K562 (cell line): ENCODE measurements at regions not wholly inside any gene's neighbourhood (a gene's known extent, or its start where the extent isn't known, plus 50 kb on each side); places are given as distances from the start of the nearest gene placed in this dataset.
A peak's percentile ranks its signal among the peaks of the same experiment; 100 is the strongest.

Source experiments
- ATAC-seq: fragments of 200-7000 bp; cut with Tn5 transposase; 3 replicates; pipeline ENCODE4 v1.9.1; 2020; ENCODE audit warnings: moderate library complexity
- BruUV-seq: library from RNA; stranded (reverse); fragments of 400-500 nt; replicated peaks from 2 replicates; lab custom pipeline; 2021; lab: Mats Ljungman, UMichigan
- CTCF ChIA-PET: fragments of 300-600 bp; formaldehyde crosslinking; extraction: SDS; loops from one replicate; lab custom pipeline; 2021; ENCODE audit warnings: low intra/inter-chr PET ratio; lab: Yijun Ruan, JAX
- POLR2A ChIA-PET: fragments of 300-600, 350-650 bp; sonication (Branson Sonifier 250); formaldehyde crosslinking; extraction: SDS; loops from one replicate; lab custom pipeline; 2021; ENCODE audit warnings: antibody characterized with exemption, inconsistent platforms; lab: Yijun Ruan, JAX
- DNase-seq, 4 experiments: peaks; one replicate each; pipeline versions ENCODE4 v3.0.0 to v3.0.0-alpha.2; 2011 to 2018; ENCODE audit warnings: low spot score in 3 of 4, mixed read lengths in 3 of 4; ENCODE audit errors: extremely low read depth in 1 of 4
- FAIRE-seq: peaks from 2 replicates; lab custom pipeline; 2011; peaks lifted over from hg19 to GRCh38; lab: Jason Lieb, UNC
- H2AFZ ChIP-seq: 2 replicates; pipeline ENCODE4 v1.6.0; 2011; ENCODE audit warnings: low read depth, low read length, control low read depth, inconsistent platforms
- H3K27ac ChIP-seq: fragments of 200-600 bp; 3 replicates; pipeline ENCODE4 v1.8.0; 2011; ENCODE audit warnings: low read depth, mild to moderate bottlenecking, control low read depth, inconsistent platforms, low read length, moderate library complexity, mixed read lengths; ENCODE audit errors: extremely low read depth
- H3K27me3 ChIP-seq, 2 experiments: fragments of 300-600 bp in 1 of 2; 2 replicates in 1 of 2; 3 replicates in 1 of 2; pipeline versions ENCODE4 v1.6.0 to v1.8.0; 2011; ENCODE audit warnings: inconsistent platforms in 2 of 2, low read length in 2 of 2, mild to moderate bottlenecking in 1 of 2, mixed read lengths in 1 of 2, moderate library complexity in 1 of 2; ENCODE audit not compliant: control insufficient read depth in 2 of 2, insufficient read depth in 2 of 2
- H3K36me3 ChIP-seq: fragments of 300-600 bp; 3 replicates; pipeline ENCODE4 v1.8.0; 2011; ENCODE audit warnings: mild to moderate bottlenecking, low read length, inconsistent platforms; ENCODE audit not compliant: control insufficient read depth, insufficient read depth
- H3K4me1 ChIP-seq, 2 experiments: fragments of 200-600 bp in 1 of 2; replicated peaks in 1 of 2; 2 replicates in 1 of 2; 3 replicates in 1 of 2; pipeline versions ENCODE4 v1.5.1 to v1.8.0; 2011; ENCODE audit warnings: inconsistent platforms in 2 of 2, low read length in 2 of 2, mild to moderate bottlenecking in 1 of 2, mixed read lengths in 1 of 2, moderate library complexity in 1 of 2; ENCODE audit not compliant: control insufficient read depth in 2 of 2, insufficient read depth in 2 of 2
- H3K4me2 ChIP-seq: 2 replicates; pipeline ENCODE4 v1.6.1; 2011; ENCODE audit warnings: low read length, control low read depth, inconsistent platforms, mixed read lengths; ENCODE audit not compliant: insufficient read depth
- H3K4me3 ChIP-seq: fragments of 200-600 bp; sonication (generic), shearing (Covaris generic); 2 replicates; pipeline ENCODE4 v1.5.1; 2016; ENCODE audit warnings: control low read depth, inconsistent platforms
- H3K79me2 ChIP-seq: fragments of 200-600 bp; 3 replicates; pipeline ENCODE4 v1.8.0; 2011; ENCODE audit warnings: low read length, inconsistent platforms; ENCODE audit not compliant: control insufficient read depth, insufficient read depth
- H3K9ac ChIP-seq, 2 experiments: 2 replicates each; pipeline versions ENCODE4 v1.6.0 to v1.6.1; 2011; ENCODE audit warnings: low read depth in 2 of 2, low read length in 2 of 2, control low read depth in 1 of 2, inconsistent platforms in 1 of 2, mild to moderate bottlenecking in 1 of 2, mixed read lengths in 1 of 2; ENCODE audit not compliant: insufficient read depth in 1 of 2
- H3K9me1 ChIP-seq: one replicate; pipeline ENCODE4 v1.6.0; 2011; ENCODE audit warnings: inconsistent platforms, mild to moderate bottlenecking, low read length, moderate library complexity; ENCODE audit not compliant: control insufficient read depth, insufficient read depth
- H3K9me3 ChIP-seq: replicated peaks from 2 replicates; pipeline ENCODE4 v1.5.1; 2011; ENCODE audit warnings: low read depth, low read length, inconsistent platforms; ENCODE audit not compliant: control insufficient read depth, insufficient read depth
- H4K20me1 ChIP-seq: replicated peaks from 2 replicates; pipeline ENCODE4 v1.6.1; 2011; ENCODE audit warnings: low read length, inconsistent platforms, mixed read lengths; ENCODE audit not compliant: control insufficient read depth, insufficient read depth
- CC2D1A ChIP-seq: fragments of 450-650 bp; IDR thresholded peaks from 2 replicates; pipeline ENCODE4 v1.6.1; 2017; ENCODE audit warnings: mild to moderate bottlenecking
- FOS ChIP-seq: IDR thresholded peaks from 3 replicates; pipeline ENCODE4 v1.6.1; 2011; ENCODE audit not compliant: insufficient read length; ENCODE audit errors: extremely low read depth
- HDAC3 ChIP-seq: fragments of 450-650 bp; IDR thresholded peaks from 2 replicates; pipeline ENCODE4 v1.6.1; 2018; ENCODE audit warnings: borderline replicate concordance, mild to moderate bottlenecking, moderate library complexity; ENCODE audit not compliant: partially characterized antibody
- HNRNPK ChIP-seq: fragments of 200-400 bp; formaldehyde crosslinking; IDR thresholded peaks from one replicate; pipeline ENCODE4 v1.6.1; 2018; ENCODE audit warnings: mild to moderate bottlenecking, low read depth, low read length; ENCODE audit not compliant: poor library complexity, severe bottlenecking
- NUFIP1 ChIP-seq: fragments of 450-650 bp; IDR thresholded peaks from 2 replicates; pipeline ENCODE4 v1.6.1; 2018; ENCODE audit not compliant: partially characterized antibody
- PRDM10 ChIP-seq: fragments of 450-650 bp; IDR thresholded peaks from 2 replicates; pipeline ENCODE4 v1.6.1; 2018; ENCODE audit not compliant: partially characterized antibody
- ZBTB7A ChIP-seq: IDR thresholded peaks from 2 replicates; pipeline ENCODE4 v1.6.1; 2011; ENCODE audit warnings: low read depth, mild to moderate bottlenecking, low read length, moderate library complexity, borderline replicate concordance; ENCODE audit not compliant: control insufficient read depth
- ZNF696 ChIP-seq: fragments of 250-450 bp; sonication (Bioruptor Pico); conservative IDR thresholded peaks from 2 replicates; pipeline ENCODE4 v1.4.0; 2020; ENCODE audit warnings: mild to moderate bottlenecking, moderate library complexity
- ZNF77 ChIP-seq: fragments of 250-450 bp; sonication (Bioruptor Pico); IDR thresholded peaks from 2 replicates; pipeline ENCODE4 v1.5.0; 2020
- WGBS: fragments of 100-300 bp; shearing (Covaris generic); methylation state at CpG from one replicate; pipeline ENCODE4 v1.1.6; 2016; ENCODE audit warnings: low coverage, mixed read lengths; ENCODE audit not compliant: insufficient coverage; ENCODE audit errors: missing lambda C conversion rate; 5-methylcytosine and 5-hydroxymethylcytosine counted together
- in situ Hi-C: fragments of 300-500 bp; cut with MboI; formaldehyde crosslinking; loops from 4 replicates; pipeline ENCODE4 v1.15.0; 2018; ENCODE audit warnings: inconsistent platforms, mixed read lengths
- intact Hi-C: fragments of 100-400 bp; cut with micrococcal nuclease; formaldehyde crosslinking; loops from 2 replicates; pipeline ENCODE4 v1.14.2; 2022
- TF ChIP-seq, protein P1 (sequence below), 2 experiments: fragments of 450-650 bp in 1 of 2; sonication (generic) in 1 of 2; formaldehyde crosslinking in 1 of 2; IDR thresholded peaks in 1 of 2; conservative IDR thresholded peaks in 1 of 2; 2 replicates each; pipeline versions ENCODE4 v1.6.1 to v1.8.1; 2016 to 2023; ENCODE audit warnings: mild to moderate bottlenecking in 2 of 2, moderate library complexity in 2 of 2, inconsistent platforms in 1 of 2, missing genetic modification reagents in 1 of 2
- TF ChIP-seq, protein P2 (sequence below): sonication (generic); formaldehyde crosslinking; IDR thresholded peaks from 2 replicates; pipeline ENCODE4 v1.8.0; 2023; ENCODE audit warnings: mild to moderate bottlenecking, missing genetic modification reagents

DNA sequence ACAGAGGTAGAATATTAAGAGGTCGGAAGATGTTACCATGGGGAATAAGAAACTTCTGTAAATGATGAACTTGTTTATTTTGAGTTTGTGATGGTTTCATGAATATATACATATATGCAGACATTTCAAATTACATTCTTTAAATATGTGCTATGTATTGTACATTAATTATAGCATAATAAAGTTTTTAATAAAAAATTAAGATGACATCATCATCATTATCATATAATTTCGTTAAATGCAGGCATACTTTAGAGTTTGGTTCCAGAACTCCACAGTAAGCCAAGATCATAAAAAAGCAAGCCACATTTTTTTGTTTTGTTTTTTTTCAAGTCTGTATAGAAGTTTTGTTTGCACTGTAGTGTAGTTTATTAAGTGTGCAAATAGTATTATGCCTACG, 1403.5 kb downstream of the EFNA5 start:
- H3K4me1 ChIP-seq: no peaks in the 10 kb centered on the region
- POLR2A ChIA-PET: no interaction called here
- no peaks in the 10 kb centered on the region for H3K79me2 ChIP-seq
- H3K9me1 ChIP-seq: no peaks in the 10 kb centered on the region
- no peak overlapping the region for H3K4me3 ChIP-seq
- 0% methylated on average over 3 of the region's 3 CpGs for WGBS
- ATAC-seq: no peak
- H3K36me3 ChIP-seq: no peaks in the 10 kb centered on the region
- H3K9ac ChIP-seq: no peak overlapping the region
- no peak for FAIRE-seq
- no peaks in the 10 kb centered on the region for H3K27me3 ChIP-seq
- no peak overlapping the region for H2AFZ ChIP-seq
- CTCF ChIA-PET: no interaction called here
- H4K20me1 ChIP-seq: no peaks in the 10 kb centered on the region
- intact Hi-C loops (no loop called here), in situ Hi-C loops (no loop called here)
- DNase-seq: no peak
- TF ChIP-seq, protein P1, sequence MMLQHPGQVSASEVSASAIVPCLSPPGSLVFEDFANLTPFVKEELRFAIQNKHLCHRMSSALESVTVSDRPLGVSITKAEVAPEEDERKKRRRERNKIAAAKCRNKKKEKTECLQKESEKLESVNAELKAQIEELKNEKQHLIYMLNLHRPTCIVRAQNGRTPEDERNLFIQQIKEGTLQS (IDR thresholded peaks at IDR 0.05): 0 out of 2 replicates have a peak, but pooled peaks have one; percentile 16
- TF ChIP-seq, protein P1 (CRISPR knock-in tag; conservative IDR thresholded peaks at IDR 0.05): no peak
- TF ChIP-seq HNRNPK: no peak
- H3K4me2 ChIP-seq: no peak overlapping the region
- no peaks in the 10 kb centered on the region for H3K9me3 ChIP-seq
- H3K27ac ChIP-seq: no peak overlapping the region
- BruUV-seq: no TSS peak

GRCh38 chr5:106262395-106262794, 1408.3 kb downstream of the EFNA5 start:
- H3K27me3 ChIP-seq: no peaks in the 10 kb centered on the region
- H4K20me1 ChIP-seq: no peaks in the 10 kb centered on the region
- CTCF ChIA-PET: no interaction called here
- no peak overlapping the region for H3K9ac ChIP-seq
- H3K9me1 ChIP-seq: no peaks in the 10 kb centered on the region
- no peak overlapping the region for H3K4me2 ChIP-seq
- intact Hi-C loops: no loop called here
- H3K9me3 ChIP-seq: no peaks in the 10 kb centered on the region
- H3K4me3 ChIP-seq: no peak overlapping the region
- H3K4me1 ChIP-seq: no peaks in the 10 kb centered on the region
- no peak for FAIRE-seq
- H2AFZ ChIP-seq: no peak overlapping the region
- ATAC-seq: no peak
- BruUV-seq: no TSS peak
- no peak overlapping the region for H3K27ac ChIP-seq
- H3K36me3 ChIP-seq: no peaks in the 10 kb centered on the region
- in situ Hi-C loops: no loop called here
- no peaks in the 10 kb centered on the region for H3K79me2 ChIP-seq
- POLR2A ChIA-PET: no interaction called here
- no peak for DNase-seq
- TF ChIP-seq CC2D1A (no peak), ZNF77 (CRISPR knock-in tag) (no peak), ZBTB7A (no peak), FOS (no peak), HDAC3 (no peak), NUFIP1 (no peak), PRDM10 (no peak), ZNF696 (CRISPR knock-in tag) (no peak)
- TF ChIP-seq, protein P2, sequence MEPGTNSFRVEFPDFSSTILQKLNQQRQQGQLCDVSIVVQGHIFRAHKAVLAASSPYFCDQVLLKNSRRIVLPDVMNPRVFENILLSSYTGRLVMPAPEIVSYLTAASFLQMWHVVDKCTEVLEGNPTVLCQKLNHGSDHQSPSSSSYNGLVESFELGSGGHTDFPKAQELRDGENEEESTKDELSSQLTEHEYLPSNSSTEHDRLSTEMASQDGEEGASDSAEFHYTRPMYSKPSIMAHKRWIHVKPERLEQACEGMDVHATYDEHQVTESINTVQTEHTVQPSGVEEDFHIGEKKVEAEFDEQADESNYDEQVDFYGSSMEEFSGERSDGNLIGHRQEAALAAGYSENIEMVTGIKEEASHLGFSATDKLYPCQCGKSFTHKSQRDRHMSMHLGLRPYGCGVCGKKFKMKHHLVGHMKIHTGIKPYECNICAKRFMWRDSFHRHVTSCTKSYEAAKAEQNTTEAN: no peak
